ENCODE measurements at regions not wholly inside any gene's neighbourhood (a gene's known extent, or its start where the extent isn't known, plus 50 kb on each side); places are given as distances from the start of the nearest gene placed in this dataset.
"Not testable (repeated sequence)": the region's sequence is repeated elsewhere in the genome, so short reads cannot be mapped to it uniquely, and the experiment has no call there.

DNA sequence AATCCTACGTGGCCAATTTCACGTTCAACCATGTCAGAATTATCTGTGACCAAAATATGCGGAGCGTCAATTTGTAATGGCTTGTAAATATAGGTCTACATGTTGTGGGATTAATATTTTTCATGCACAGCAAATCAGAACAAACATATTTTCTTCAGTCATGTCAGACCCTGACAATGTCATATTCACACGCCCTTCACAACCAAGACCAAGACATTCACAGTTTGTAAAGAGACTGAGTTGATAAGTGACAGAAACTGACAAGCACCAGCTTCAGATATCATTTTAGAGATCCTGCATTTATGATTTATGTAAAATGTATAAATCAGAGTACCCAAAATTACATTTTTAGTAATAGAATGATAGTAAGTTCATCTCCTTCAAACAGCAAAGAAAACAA lies 57.3 kb upstream of the NOVA1 start:
- no peak for DNase-seq (ENCODE audit: low spot score)

DNA sequence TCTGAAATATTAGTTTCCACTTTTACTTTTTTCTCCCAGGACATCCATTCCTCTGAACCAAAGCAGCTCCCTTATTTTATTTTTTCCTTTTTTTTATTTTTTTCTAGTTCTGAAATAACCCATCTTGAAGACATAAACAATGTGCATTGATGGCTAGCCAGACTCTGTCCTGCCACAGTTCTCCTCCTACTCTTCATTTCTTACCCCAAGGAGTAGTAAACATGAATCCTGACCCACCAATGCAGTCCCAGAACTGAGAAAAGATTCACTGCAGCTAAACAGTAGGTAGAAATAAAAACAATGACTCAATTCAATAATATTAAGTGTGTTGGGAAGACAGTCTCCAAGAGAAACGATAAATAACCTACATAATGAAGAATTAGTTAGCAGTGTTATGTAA lies 65.7 kb upstream of the NOVA1 start:
- DNase-seq (ENCODE audit: low spot score): no peak

DNA sequence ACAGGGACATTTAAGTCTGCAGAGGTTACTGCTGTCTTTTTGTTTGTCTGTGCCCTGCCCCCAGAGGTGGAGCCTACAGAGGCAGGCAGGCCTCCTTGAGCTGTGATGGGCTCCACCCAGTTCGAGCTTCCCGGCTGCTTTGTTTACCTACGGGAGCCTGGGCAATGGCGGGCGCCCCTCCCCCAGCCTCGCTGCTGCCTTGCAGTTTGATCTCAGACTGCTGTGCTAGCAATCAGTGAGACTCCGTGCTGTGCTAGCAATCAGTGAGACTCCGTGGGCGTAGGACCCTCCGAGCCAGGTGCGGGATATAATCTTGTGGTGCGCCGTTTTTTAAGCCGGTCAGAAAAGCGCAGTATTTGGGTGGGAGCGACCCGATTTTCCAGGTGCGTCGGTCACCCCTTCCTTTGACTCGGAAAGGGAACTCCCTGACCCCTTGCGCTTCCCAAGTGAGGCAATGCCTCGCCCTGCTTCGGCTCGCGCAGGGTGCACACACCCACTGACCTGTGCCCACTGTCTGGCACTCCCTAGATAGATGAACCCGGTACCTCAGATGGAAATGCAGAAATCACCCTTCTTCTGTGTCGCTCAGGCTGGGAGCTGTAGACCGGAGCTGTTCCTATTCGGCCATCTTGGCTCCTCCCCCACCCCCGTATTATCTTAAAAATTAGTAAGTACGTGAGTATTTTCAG lies 81.0 kb upstream of the NOVA1 start:
- not testable (repeated sequence) for DNase-seq (ENCODE audit: low spot score)

GRCh38 chr14:26685401-26685800 lies 87.6 kb upstream of the NOVA1 start:
- DNase-seq (ENCODE audit: low spot score): no peak

GRCh38 chr14:26687301-26687837 lies 89.5 kb upstream of the NOVA1 start:
- DNase-seq (ENCODE audit: low spot score): no peak

DNA sequence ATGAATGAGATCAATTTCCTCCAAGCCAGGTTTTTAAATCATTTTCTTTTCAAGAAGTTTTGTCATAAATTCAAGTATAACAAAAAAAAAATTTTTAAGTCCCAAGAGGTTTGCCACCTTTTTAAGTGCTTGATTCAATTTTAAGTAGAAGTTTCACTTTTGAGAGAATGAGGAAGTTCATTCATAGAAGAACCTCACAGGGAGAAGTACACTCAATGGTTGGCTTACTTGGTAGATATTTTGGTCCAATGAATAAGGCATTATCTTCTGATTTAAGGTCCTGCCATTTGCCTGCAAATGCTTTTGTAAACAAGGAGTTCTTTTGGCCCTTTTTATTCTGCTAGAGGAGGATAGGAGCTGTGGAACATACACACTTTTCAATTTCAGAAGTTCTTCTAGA lies 96.7 kb upstream of the NOVA1 start:
- DNase-seq (ENCODE audit: low spot score): no peak

GRCh38 chr14:26702721-26703230 lies 104.9 kb upstream of the NOVA1 start:
- DNase-seq (ENCODE audit: low spot score): no peak

DNA sequence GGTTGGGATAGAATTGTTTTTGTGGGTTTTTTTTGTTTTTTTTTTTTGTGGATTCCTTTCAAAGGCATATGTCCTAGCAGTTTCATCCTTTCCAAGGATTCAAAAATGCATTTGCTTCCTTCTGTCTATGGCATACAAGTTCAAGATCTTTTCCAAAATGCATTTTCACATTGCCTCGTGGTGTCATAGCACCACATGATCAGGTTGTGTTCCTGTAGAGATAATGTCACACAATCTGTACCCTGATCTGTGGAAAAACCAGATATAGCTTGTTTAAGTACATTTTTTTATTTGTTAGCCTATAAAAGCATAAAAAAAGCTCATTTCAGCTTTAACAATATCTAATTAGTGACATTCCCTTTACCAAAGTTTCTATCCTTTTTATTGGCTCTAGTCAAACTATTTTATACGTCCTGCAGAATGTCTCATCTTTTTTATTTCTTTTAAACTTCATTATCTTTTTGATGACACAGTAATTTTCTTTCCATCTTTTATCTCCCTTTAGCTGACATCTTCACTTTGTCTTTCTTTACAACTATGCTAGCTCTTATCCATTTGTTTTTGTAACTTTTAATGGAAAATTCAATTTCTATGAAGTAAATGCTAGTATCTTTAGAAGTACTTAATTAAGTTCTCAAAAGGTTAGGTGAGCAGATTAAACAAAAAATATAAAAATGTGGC lies 106.0 kb upstream of the NOVA1 start:
- no peak for DNase-seq (ENCODE audit: low spot score)

- no peak for DNase-seq (ENCODE audit: low spot score)
Observed at GRCh38 chr14:26707234-26707633, 109.4 kb upstream of the NOVA1 start.

DNA sequence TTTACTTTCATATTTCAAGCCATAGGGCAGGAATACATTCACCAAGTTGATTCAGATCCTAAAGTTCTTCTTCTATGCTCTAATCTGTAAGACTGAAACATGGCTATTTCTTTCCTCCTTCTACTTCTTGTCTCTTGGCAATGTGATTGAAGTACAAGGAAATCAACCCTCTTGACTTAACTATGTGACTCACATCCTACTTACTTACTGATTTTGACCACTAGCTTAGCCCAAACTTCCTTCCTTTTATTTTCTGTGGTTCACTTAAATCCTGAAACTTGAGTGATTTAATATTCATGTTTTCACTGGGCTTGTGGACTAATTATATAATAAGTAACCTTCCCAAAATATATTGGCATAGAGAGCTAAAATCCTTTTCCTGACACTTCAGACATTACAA lies 111.2 kb upstream of the NOVA1 start:
- DNase-seq (ENCODE audit: low spot score): no peak

DNA sequence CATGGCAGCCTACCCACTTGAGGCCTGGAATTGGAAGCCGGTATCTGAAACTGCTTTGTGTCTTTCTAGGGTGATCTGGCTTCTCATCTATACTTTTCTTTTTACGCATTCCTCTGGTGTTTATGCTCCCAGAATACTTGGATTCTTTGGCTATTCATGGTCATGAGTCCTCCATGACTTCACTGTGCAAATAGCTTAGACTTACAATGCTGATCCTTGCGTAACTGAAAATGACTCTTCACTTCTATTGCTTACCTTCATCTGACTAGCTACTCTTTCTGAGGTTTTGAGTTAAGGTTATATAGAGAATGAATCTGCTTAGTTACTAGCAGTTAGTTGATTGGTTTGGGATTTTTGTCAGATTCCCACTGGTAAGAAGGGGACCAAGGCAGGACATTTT lies 121.7 kb upstream of the NOVA1 start:
- no peak for DNase-seq (ENCODE audit: low spot score)

- DNase-seq (ENCODE audit: low spot score): no peak
Observed at GRCh38 chr14:26722258-26722657, 124.4 kb upstream of the NOVA1 start.

GRCh38 chr14:26729851-26730250 lies 132.0 kb upstream of the NOVA1 start:
- DNase-seq (ENCODE audit: low spot score): no peak

GRCh38 chr14:26730929-26731618 lies 133.2 kb upstream of the NOVA1 start:
- DNase-seq (ENCODE audit: low spot score): no peak

- DNase-seq (ENCODE audit: low spot score): no peak
Observed at GRCh38 chr14:26735811-26736210, 138.0 kb upstream of the NOVA1 start.

GRCh38 chr14:26738571-26738970 lies 140.7 kb upstream of the NOVA1 start:
- DNase-seq (ENCODE audit: low spot score): no peak

DNA sequence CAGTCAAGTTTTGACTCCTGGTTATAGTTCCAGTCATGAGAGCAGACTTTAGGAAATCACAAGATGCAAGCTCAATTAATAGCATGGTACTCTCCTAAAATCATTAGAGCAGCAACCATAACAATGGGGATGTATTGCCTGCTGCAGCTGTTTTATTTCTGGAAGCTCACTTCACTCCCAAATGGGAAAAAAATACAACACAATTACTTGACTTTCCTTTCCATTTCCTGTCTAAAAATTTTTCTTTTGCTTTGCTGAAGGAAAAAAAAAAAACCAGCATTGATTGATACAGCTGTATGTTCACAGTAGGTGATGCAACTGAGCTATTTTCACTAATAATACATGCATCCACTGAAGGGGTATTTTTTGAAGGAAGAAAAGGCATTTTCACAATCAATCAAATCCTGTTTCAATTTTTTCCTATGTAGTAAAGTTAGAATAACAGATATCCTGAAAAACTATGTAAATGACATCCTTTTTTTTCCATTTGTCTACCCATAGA lies 143.9 kb upstream of the NOVA1 start:
- no peak for DNase-seq (ENCODE audit: low spot score)

- DNase-seq (ENCODE audit: low spot score): no peak
Observed at GRCh38 chr14:26743284-26743683, 145.5 kb upstream of the NOVA1 start.

GRCh38 chr14:26744903-26745302 lies 147.1 kb upstream of the NOVA1 start:
- no peak for DNase-seq (ENCODE audit: low spot score)

DNA sequence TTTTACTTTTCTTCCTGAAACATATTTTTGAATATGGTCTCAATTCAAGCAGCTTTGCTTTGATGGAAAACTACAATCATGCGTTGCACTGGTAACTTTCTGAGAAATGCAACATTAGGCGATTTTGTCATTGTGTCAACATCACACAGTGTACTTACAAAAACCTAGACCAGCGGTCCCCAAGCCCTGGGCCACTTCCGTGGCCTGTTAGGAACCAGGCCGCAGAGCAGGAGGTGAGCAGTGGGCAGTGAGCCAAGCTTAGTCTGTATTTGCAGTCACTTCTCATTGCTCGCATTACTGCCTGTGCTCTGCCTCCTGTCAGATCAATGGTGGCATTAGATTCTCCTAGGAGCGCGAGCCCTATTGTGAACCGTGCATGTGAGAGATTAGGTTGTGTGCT lies 163.7 kb upstream of the NOVA1 start:
- no peak for DNase-seq (ENCODE audit: low spot score)

GRCh38 chr14:26765301-26765700 lies 167.5 kb upstream of the NOVA1 start:
- no peak for DNase-seq (ENCODE audit: low spot score)

- DNase-seq (ENCODE audit: low spot score): no peak
Observed at GRCh38 chr14:26765768-26766520, 168.1 kb upstream of the NOVA1 start.
